H1 (cell line): ENCODE measurements at regions not wholly inside any gene's neighbourhood (a gene's known extent, or its start where the extent isn't known, plus 50 kb on each side); places are given as distances from the start of the nearest gene placed in this dataset.

ENCODE experiments used
- ASH2L ChIP-seq: fragments of 200-600, 300-600 bp; sonication (generic); IDR thresholded peaks from one replicate; pipeline ENCODE4 v1.7.1; 2017; ENCODE audit warnings: low read length
- FOSL1 ChIP-seq: IDR thresholded peaks from 2 replicates; pipeline ENCODE4 v1.6.1; 2011; ENCODE audit warnings: mild to moderate bottlenecking, low read depth, low read length, moderate library complexity; ENCODE audit not compliant: insufficient read depth
- KDM1A ChIP-seq: fragments of 200-600, 300-600 bp; sonication (generic); IDR thresholded peaks from 2 replicates; pipeline ENCODE4 v1.7.1; 2016; ENCODE audit warnings: mild to moderate bottlenecking, low read length, borderline replicate concordance
- SIRT6 ChIP-seq: IDR thresholded peaks from one replicate; pipeline ENCODE4 v1.7.1; 2012; ENCODE audit warnings: low read length, inconsistent platforms
- TF ChIP-seq, protein P1 (sequence below), 3 experiments: IDR thresholded peaks; 1 replicate in 2 of 3; 2 replicates in 1 of 3; pipeline versions ENCODE4 v1.5.1 to v1.6.1; 2011; ENCODE audit warnings: low read length in 3 of 3, mild to moderate bottlenecking in 3 of 3, inconsistent platforms in 2 of 3, low read depth in 1 of 3, moderate library complexity in 1 of 3; ENCODE audit not compliant: insufficient read depth in 1 of 3; ENCODE audit errors: control extremely low read depth in 1 of 3

DNA sequence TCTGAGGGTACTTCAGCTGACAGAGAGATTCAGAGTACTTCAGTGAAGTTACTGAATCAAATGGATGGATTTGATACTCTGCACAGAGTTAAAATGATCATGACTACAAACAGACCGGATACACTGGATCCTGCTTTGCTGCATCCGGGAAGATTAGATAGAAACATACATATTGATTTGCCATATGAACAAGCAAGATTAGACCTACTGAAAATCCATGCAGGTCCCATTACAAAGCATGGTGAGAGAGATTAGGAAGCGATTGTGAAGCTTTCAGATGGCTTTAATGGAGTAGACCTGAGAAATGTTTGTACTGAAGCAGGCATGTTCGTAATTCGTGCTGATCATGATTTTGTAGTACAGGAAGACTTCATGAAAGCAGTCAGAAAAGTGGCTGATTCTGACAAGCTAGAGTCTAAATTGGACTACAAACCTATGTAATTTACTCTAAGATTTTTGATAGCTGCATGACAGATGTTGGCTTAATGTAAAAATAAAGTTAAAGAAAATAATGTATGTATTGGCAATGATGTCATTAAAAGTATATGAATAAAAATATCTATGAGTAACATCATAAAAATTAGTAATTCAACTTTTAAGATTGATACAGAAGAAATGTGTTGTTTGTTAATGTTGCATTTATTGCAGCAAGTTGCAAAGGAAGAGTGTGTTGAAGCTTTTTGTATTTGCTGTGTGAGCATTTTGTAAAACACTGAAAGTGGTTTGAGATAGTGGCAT lies 136.1 kb upstream of the RAP1B start (continued):
- TF ChIP-seq, protein P1, sequence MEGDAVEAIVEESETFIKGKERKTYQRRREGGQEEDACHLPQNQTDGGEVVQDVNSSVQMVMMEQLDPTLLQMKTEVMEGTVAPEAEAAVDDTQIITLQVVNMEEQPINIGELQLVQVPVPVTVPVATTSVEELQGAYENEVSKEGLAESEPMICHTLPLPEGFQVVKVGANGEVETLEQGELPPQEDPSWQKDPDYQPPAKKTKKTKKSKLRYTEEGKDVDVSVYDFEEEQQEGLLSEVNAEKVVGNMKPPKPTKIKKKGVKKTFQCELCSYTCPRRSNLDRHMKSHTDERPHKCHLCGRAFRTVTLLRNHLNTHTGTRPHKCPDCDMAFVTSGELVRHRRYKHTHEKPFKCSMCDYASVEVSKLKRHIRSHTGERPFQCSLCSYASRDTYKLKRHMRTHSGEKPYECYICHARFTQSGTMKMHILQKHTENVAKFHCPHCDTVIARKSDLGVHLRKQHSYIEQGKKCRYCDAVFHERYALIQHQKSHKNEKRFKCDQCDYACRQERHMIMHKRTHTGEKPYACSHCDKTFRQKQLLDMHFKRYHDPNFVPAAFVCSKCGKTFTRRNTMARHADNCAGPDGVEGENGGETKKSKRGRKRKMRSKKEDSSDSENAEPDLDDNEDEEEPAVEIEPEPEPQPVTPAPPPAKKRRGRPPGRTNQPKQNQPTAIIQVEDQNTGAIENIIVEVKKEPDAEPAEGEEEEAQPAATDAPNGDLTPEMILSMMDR (IDR thresholded peaks at IDR 0.05; ENCODE audit: control extremely low read depth in 1 of 3, insufficient read depth in 1 of 3, low read depth in 1 of 3, low read length in 3 of 3), result no peak
- TF ChIP-seq FOSL1 (no peak), SIRT6 (no peak), ASH2L (no peak), KDM1A (no peak)
